ENCODE measurements at regions not wholly inside any gene's neighbourhood (a gene's known extent, or its start where the extent isn't known, plus 50 kb on each side); places are given as distances from the start of the nearest gene placed in this dataset.

- TF ChIP-seq CTCF (IDR thresholded peaks at IDR 0.05; ENCODE audit: low read depth, low read length): no peak
- H3K4me3 ChIP-seq (ENCODE audit: low read depth, low read length): no peak overlapping the region
Measured at GRCh38 chrX:129238011-129238410, 285.3 kb downstream of the SMARCA1 start.

- no peak overlapping the region for H3K4me3 ChIP-seq (ENCODE audit: low read depth, low read length)
- no peak for TF ChIP-seq CTCF (IDR thresholded peaks at IDR 0.05; ENCODE audit: low read depth, low read length)
Measured at GRCh38 chrX:129235903-129236302, 287.4 kb downstream of the SMARCA1 start.

GRCh38 chrX:129233786-129234185, 289.5 kb downstream of the SMARCA1 start:
- no peak overlapping the region for H3K4me3 ChIP-seq (ENCODE audit: low read depth, low read length)

GRCh38 chrX:129230850-129231512, 292.3 kb downstream of the SMARCA1 start:
- no peak overlapping the region for H3K4me3 ChIP-seq (ENCODE audit: low read depth, low read length)
- TF ChIP-seq CTCF (IDR thresholded peaks at IDR 0.05; ENCODE audit: low read depth, low read length): no peak

More at GRCh38 chrX:129233786-129234185, 289.5 kb downstream of the SMARCA1 start:
- TF ChIP-seq CTCF (IDR thresholded peaks at IDR 0.05; ENCODE audit: low read depth, low read length): no peak

- no peak for TF ChIP-seq CTCF (IDR thresholded peaks at IDR 0.05; ENCODE audit: low read depth, low read length)
Measured at GRCh38 chrX:129230168-129230567, 293.1 kb downstream of the SMARCA1 start.

GRCh38 chrX:129227366-129227765, 295.9 kb downstream of the SMARCA1 start:
- no peak overlapping the region for H3K4me3 ChIP-seq (ENCODE audit: low read depth, low read length)

More at GRCh38 chrX:129230168-129230567, 293.1 kb downstream of the SMARCA1 start:
- H3K4me3 ChIP-seq (ENCODE audit: low read depth, low read length): no peak overlapping the region

More at GRCh38 chrX:129227366-129227765, 295.9 kb downstream of the SMARCA1 start:
- no peak for TF ChIP-seq CTCF (IDR thresholded peaks at IDR 0.05; ENCODE audit: low read depth, low read length)
